ENCODE measurements at regions not wholly inside any gene's neighbourhood (a gene's known extent, or its start where the extent isn't known, plus 50 kb on each side); places are given as distances from the start of the nearest gene placed in this dataset.

- no peak for TF ChIP-seq CTCF (IDR thresholded peaks at IDR 0.05; ENCODE audit: insufficient read depth, low read length, poor library complexity, severe bottlenecking)
- H3K27me3 ChIP-seq (replicated peaks; ENCODE audit: control insufficient read depth, insufficient read depth, low read length), result no peaks in the 10 kb centered on the region
- no peak for DNase-seq (ENCODE audit: extremely low read depth, insufficient read length)
- H3K4me3 ChIP-seq (replicated peaks; ENCODE audit: low read depth, low read length), result no peak overlapping the region
- no peaks in the 10 kb centered on the region for H3K36me3 ChIP-seq (ENCODE audit: control insufficient read depth, insufficient read depth, low read length)
Observed at GRCh38 chr4:62131049-62131448, 930.9 kb downstream of the ADGRL3 start.

GRCh38 chr4:62130637-62131036, 930.5 kb downstream of the ADGRL3 start:
- no peak for TF ChIP-seq CTCF (IDR thresholded peaks at IDR 0.05; ENCODE audit: insufficient read depth, low read length, poor library complexity, severe bottlenecking)
- DNase-seq (ENCODE audit: extremely low read depth, insufficient read length), result no peak
- Histone ChIP-seq H3K27me3 (replicated peaks; ENCODE audit: control insufficient read depth, insufficient read depth, low read length) (no peaks in the 10 kb centered on the region), H3K36me3 (ENCODE audit: control insufficient read depth, insufficient read depth, low read length) (no peaks in the 10 kb centered on the region), H3K4me3 (replicated peaks; ENCODE audit: low read depth, low read length) (no peak overlapping the region)

GRCh38 chr4:62130230-62130629, 930.1 kb downstream of the ADGRL3 start:
- Histone ChIP-seq H3K36me3 (ENCODE audit: control insufficient read depth, insufficient read depth, low read length) (no peaks in the 10 kb centered on the region), H3K27me3 (replicated peaks; ENCODE audit: control insufficient read depth, insufficient read depth, low read length) (no peaks in the 10 kb centered on the region), H3K4me3 (replicated peaks; ENCODE audit: low read depth, low read length) (no peak overlapping the region)
- no peak for TF ChIP-seq CTCF (IDR thresholded peaks at IDR 0.05; ENCODE audit: insufficient read depth, low read length, poor library complexity, severe bottlenecking)
- DNase-seq (ENCODE audit: extremely low read depth, insufficient read length), result no peak

All from GM06990 (cell line).